Suppressor macrophage treated with lipopolysaccharide for 4 hours (primary cell): ENCODE measurements at regions not wholly inside any gene's neighbourhood (a gene's known extent, or its start where the extent isn't known, plus 50 kb on each side); places are given as distances from the start of the nearest gene placed in this dataset.
A peak's percentile ranks its signal among the peaks of the same experiment; 100 is the strongest.

Experiments
- DNase-seq: peaks from one replicate; pipeline ENCODE4 v3.0.0-alpha.2; 2020

GRCh38 chrY:21295206-21295605 lies 215.9 kb upstream of the RBMY1B start:
- no peak for DNase-seq

DNA sequence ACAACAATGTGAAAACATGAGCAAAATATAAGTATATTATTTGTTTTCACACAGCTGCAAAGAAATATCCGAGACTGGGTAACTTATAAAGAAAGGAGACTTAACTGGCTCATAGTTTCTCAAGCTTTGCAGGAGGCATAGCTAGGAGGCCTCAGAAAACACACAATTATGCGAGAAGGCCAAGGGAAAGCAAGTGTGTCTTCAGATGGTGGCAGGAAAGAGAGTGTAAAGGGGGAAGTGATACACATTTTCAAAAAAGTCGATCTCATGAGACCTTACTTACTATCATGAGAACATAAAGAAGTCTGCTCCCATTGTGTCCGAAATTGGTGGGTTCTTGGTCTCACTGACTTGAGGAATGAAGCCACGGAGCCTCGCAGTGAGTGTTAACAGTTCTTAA lies 208.9 kb upstream of the RBMY1B start:
- DNase-seq: no peak

DNA sequence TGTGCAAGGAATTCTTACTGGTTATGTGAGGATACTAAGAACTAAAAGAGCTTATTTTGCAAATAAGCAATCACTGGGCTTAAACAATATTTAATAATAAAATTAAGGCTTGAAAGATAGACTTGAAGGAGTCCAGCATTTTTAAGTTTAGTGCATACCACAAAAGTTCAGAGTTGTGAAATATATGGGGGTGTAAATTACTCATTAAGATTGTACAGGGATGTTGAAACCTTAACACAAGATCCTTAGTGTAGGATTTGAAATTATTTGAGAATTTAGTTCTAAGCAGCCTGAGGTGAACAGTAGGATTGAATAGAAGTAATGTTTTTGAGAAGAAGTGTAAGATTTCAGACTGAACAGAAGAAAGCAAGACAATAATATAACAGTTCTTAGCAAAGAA lies 195.8 kb upstream of the RBMY1B start:
- peak; percentile 27 for DNase-seq
